CD8-positive, alpha-beta memory T cell (primary cell): ENCODE measurements at regions not wholly inside any gene's neighbourhood (a gene's known extent, or its start where the extent isn't known, plus 50 kb on each side); places are given as distances from the start of the nearest gene placed in this dataset.
"Not testable (repeated sequence)": the region's sequence is repeated elsewhere in the genome, so short reads cannot be mapped to it uniquely, and the experiment has no call there.

Experiments
- CTCF ChIA-PET: fragments of 350-600 bp; sonication (Branson Sonifier 250); formaldehyde crosslinking; loops from one replicate; lab custom pipeline; 2021; ENCODE audit warnings: antibody characterized with exemption; lab: Charles Lee
- POLR2A ChIA-PET: fragments of 350-600 bp; sonication (Branson Sonifier 250); formaldehyde crosslinking; loops from one replicate; lab custom pipeline; 2021; ENCODE audit warnings: antibody characterized with exemption; lab: Charles Lee
- DNase-seq, 5 donors: peaks; one replicate each; pipeline versions ENCODE4 v3.0.0 to v3.0.0-alpha.2; 2020 to 2022; ENCODE audit warnings: mixed read lengths in 1 of 5
- H3K27ac ChIP-seq: one replicate; pipeline ENCODE4 v1.7.0; 2013; ENCODE audit warnings: low read depth, mild to moderate bottlenecking, low read length, moderate library complexity
- H3K27me3 ChIP-seq: 2 replicates; pipeline ENCODE4 v1.7.0; 2013; ENCODE audit warnings: low read length, mild to moderate bottlenecking; ENCODE audit not compliant: insufficient read depth, poor library complexity, severe bottlenecking
- H3K36me3 ChIP-seq: 2 replicates; pipeline ENCODE4 v1.7.0; 2013; ENCODE audit warnings: mild to moderate bottlenecking, low read length, moderate library complexity; ENCODE audit not compliant: insufficient read depth
- H3K4me1 ChIP-seq: 2 replicates; pipeline ENCODE4 v1.7.0; 2013; ENCODE audit warnings: mild to moderate bottlenecking, low read length, moderate library complexity; ENCODE audit not compliant: insufficient read depth
- H3K4me3 ChIP-seq: 2 replicates; pipeline ENCODE4 v1.7.0; 2013; ENCODE audit warnings: mild to moderate bottlenecking, low read length
- H3K9me3 ChIP-seq: 2 replicates; pipeline ENCODE4 v1.7.0; 2013; ENCODE audit warnings: mild to moderate bottlenecking, low read length
- H3K27ac Mint-ChIP-seq, 8 donors: one replicate each; pipeline ENCODE4 v1.8.0; 2020 to 2021; ENCODE audit warnings: mixed read lengths in 8 of 8, mild to moderate bottlenecking in 6 of 8, inconsistent platforms in 3 of 8, moderate library complexity in 3 of 8
- H3K27me3 Mint-ChIP-seq, 2 donors: one replicate each; pipeline ENCODE4 v1.8.0; 2020 to 2021; ENCODE audit warnings: mixed read lengths in 2 of 2, mild to moderate bottlenecking in 1 of 2, moderate library complexity in 1 of 2
- H3K36me3 Mint-ChIP-seq, 3 donors: one replicate each; pipeline ENCODE4 v1.8.0; 2020 to 2021; ENCODE audit warnings: mixed read lengths in 3 of 3, inconsistent platforms in 1 of 3, mild to moderate bottlenecking in 1 of 3
- H3K4me1 Mint-ChIP-seq, 3 donors: one replicate each; pipeline ENCODE4 v1.8.0; 2020 to 2021; ENCODE audit warnings: mixed read lengths in 3 of 3, inconsistent platforms in 1 of 3, mild to moderate bottlenecking in 1 of 3
- H3K4me3 Mint-ChIP-seq, 7 donors: one replicate each; pipeline ENCODE4 v1.8.0; 2020 to 2021; ENCODE audit warnings: mixed read lengths in 7 of 7, mild to moderate bottlenecking in 6 of 7, moderate library complexity in 4 of 7, inconsistent platforms in 2 of 7
- H3K9me3 Mint-ChIP-seq, 5 donors: one replicate each; pipeline ENCODE4 v1.8.0; 2020 to 2022; ENCODE audit warnings: mixed read lengths in 5 of 5, mild to moderate bottlenecking in 3 of 5, moderate library complexity in 2 of 5, inconsistent platforms in 1 of 5

DNA sequence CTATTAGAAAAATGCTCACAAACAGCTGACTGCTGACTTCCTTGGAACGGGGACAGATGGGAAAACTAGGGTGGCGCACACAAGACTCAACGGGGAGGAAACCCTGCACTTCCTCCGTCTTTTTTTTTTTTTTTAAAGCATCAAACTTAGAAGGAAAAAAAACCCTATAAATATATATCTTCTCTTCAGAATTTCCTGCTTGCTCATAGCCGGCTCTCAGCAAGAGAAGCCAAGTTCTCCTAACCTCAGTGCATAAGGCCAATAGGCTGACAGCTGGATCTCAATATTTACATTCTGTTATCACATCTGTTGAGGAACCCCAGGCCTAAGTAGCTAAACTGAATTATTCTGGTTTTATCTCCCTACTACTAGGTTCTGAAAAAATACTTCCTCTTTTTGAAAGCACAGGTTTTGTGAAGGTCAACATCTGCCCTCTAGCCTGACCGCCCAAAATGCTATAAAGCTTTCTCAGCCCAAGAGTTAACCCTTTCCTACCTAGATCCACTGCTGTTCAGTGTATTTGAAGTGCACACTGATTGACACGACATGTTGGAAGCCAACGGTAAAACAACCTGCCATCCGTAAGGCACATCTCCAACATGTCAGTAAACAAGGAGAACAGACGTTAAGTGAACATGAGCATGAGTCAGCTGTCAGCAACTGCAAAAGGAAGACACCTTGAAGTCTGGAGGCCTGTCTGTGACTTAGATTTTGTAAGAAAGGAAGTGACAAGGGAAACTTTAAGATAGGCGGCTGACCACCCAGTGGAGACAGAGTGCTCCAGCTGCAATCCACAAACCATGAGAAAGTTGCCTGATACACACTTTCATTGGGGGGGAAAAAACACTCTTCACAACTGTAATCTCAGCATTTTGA, 83.8 kb downstream of the EBLN1 start:
- H3K36me3 ChIP-seq = no peaks in the 10 kb centered on the region
- no peaks in the 10 kb centered on the region for H3K9me3 ChIP-seq
- no peak overlapping the region for H3K4me3 Mint-ChIP-seq
- peaks cover 22 to 39% of the 10 kb centered on the region in 2 donors for H3K27me3 Mint-ChIP-seq
- H3K4me1 ChIP-seq = no peaks in the 10 kb centered on the region
- no peaks in the 10 kb centered on the region for H3K36me3 Mint-ChIP-seq
- H3K4me1 Mint-ChIP-seq = peaks cover 3 to 8% (median 6%) of the 10 kb centered on the region in 3 donors
- peaks cover 0 to 3% (median 0%) of the 10 kb centered on the region in 5 donors for H3K9me3 Mint-ChIP-seq
- ChIA-PET POLR2A (no interaction called here), CTCF (no interaction called here)
- no peak overlapping the region for H3K27ac Mint-ChIP-seq
- no peak for DNase-seq
- H3K4me3 ChIP-seq = no peak overlapping the region
- H3K27me3 ChIP-seq = no peaks in the 10 kb centered on the region
- H3K27ac ChIP-seq = peak overlapping the region; percentile 29

DNA sequence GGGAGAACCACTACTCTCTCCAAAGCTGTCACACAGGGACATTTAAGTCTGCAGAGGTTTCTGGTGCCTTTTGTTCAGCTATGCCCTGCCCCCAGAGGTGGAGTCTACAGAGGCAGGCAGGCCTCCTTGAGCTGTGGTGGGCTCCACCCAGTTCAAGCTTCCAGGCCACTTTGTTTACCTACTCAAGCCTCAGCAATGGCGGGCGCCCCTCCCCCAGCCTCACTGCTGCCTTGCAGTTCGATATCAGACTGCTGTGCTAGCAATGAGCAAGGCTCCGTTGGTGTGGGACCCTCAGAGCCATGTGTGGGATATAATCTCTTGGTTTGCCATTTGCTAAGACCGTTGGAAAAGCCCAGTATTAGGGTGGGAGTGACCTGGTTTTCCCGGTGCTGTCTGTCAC, 87.0 kb downstream of the EBLN1 start:
- DNase-seq, H3K9me3 ChIP-seq, H3K27me3 ChIP-seq, H3K4me1 ChIP-seq, H3K36me3 ChIP-seq, H3K4me3 Mint-ChIP-seq, H3K4me1 Mint-ChIP-seq, H3K27ac ChIP-seq, H3K27ac Mint-ChIP-seq, H3K9me3 Mint-ChIP-seq, POLR2A ChIA-PET, H3K4me3 ChIP-seq, CTCF ChIA-PET, H3K36me3 Mint-ChIP-seq: not testable (repeated sequence)
- peaks cover 15 to 33% of the 10 kb centered on the region in 2 donors for H3K27me3 Mint-ChIP-seq

DNA sequence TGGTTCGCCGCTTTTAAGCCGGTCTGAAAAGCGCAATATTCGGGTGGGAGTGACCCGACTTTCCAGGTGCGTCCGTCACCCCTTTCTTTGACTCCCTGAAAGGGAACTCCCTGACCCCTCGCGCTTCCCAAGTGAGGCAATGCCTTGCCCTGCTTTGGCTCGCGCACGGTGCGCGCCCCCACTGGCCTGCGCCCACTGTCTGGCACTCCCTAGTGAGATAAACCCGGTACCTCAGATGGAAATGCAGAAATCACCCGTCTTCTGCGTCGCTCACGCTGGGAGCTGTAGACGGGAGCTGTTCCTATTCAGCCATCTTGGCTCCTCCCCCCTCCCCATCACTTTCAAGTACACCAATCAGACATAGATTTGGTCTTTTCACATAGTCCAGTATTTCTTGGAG, 88.2 kb downstream of the EBLN1 start:
- H3K27ac Mint-ChIP-seq, H3K4me1 Mint-ChIP-seq, H3K4me1 ChIP-seq, H3K27ac ChIP-seq, H3K4me3 ChIP-seq, H3K36me3 Mint-ChIP-seq, H3K9me3 ChIP-seq, DNase-seq, H3K27me3 ChIP-seq, H3K4me3 Mint-ChIP-seq, H3K36me3 ChIP-seq, H3K9me3 Mint-ChIP-seq, CTCF ChIA-PET: not testable (repeated sequence)
- POLR2A ChIA-PET = interaction anchor here (0.7 kb wide), 1 partner anchor 116 kb away, joined by 5 read pairs; no protein-coding TSS in a partner anchor
- H3K27me3 Mint-ChIP-seq = peaks cover 13 to 25% of the 10 kb centered on the region in 2 donors

GRCh38 chr10:22121181-22121580, 96.6 kb downstream of the EBLN1 start:
- DNase-seq, H3K4me1 ChIP-seq, H3K36me3 ChIP-seq, H3K4me1 Mint-ChIP-seq, CTCF ChIA-PET, H3K36me3 Mint-ChIP-seq, H3K27me3 ChIP-seq, H3K27ac ChIP-seq, H3K9me3 ChIP-seq, H3K4me3 ChIP-seq, POLR2A ChIA-PET, H3K27ac Mint-ChIP-seq, H3K4me3 Mint-ChIP-seq: not testable (repeated sequence)
- H3K9me3 Mint-ChIP-seq = peaks cover 4 to 17% (median 6%) of the 10 kb centered on the region in 5 donors
- peaks cover 5 to 17% of the 10 kb centered on the region in 2 donors for H3K27me3 Mint-ChIP-seq

GRCh38 chr10:22120072-22120471, 97.7 kb downstream of the EBLN1 start:
- CTCF ChIA-PET, H3K36me3 Mint-ChIP-seq, DNase-seq, H3K4me1 Mint-ChIP-seq, H3K27ac ChIP-seq, H3K4me3 ChIP-seq, POLR2A ChIA-PET, H3K9me3 ChIP-seq, H3K27ac Mint-ChIP-seq, H3K4me3 Mint-ChIP-seq, H3K4me1 ChIP-seq, H3K36me3 ChIP-seq, H3K27me3 ChIP-seq: not testable (repeated sequence)
- Mint-ChIP-seq H3K9me3 (peaks cover 4 to 17% (median 6%) of the 10 kb centered on the region in 5 donors), H3K27me3 (peaks cover 5 to 25% of the 10 kb centered on the region in 2 donors)

GRCh38 chr10:22119575-22119974, 98.2 kb downstream of the EBLN1 start:
- H3K27me3 ChIP-seq, CTCF ChIA-PET, H3K4me1 ChIP-seq, H3K27ac ChIP-seq, H3K36me3 Mint-ChIP-seq, H3K4me3 ChIP-seq, H3K27ac Mint-ChIP-seq, H3K36me3 ChIP-seq, DNase-seq, H3K9me3 ChIP-seq, POLR2A ChIA-PET, H3K4me3 Mint-ChIP-seq, H3K4me1 Mint-ChIP-seq: not testable (repeated sequence)
- Mint-ChIP-seq H3K27me3 (peaks cover 5 to 29% of the 10 kb centered on the region in 2 donors), H3K9me3 (peaks cover 4 to 17% (median 6%) of the 10 kb centered on the region in 5 donors)

GRCh38 chr10:22111705-22112104, 106.1 kb downstream of the EBLN1 start:
- ChIA-PET CTCF (no interaction called here), POLR2A (no interaction called here)
- Mint-ChIP-seq H3K4me3 (no peak overlapping the region), H3K27me3 (peaks cover 5 to 29% of the 10 kb centered on the region in 2 donors), H3K27ac (no peak overlapping the region), H3K36me3 (no peaks in the 10 kb centered on the region), H3K9me3 (no peaks in the 10 kb centered on the region), H3K4me1 (no peaks in the 10 kb centered on the region)
- H3K27ac ChIP-seq = no peak overlapping the region
- H3K4me3 ChIP-seq = no peak overlapping the region
- H3K27me3 ChIP-seq = no peaks in the 10 kb centered on the region
- no peak for DNase-seq
- H3K4me1 ChIP-seq = no peaks in the 10 kb centered on the region
- H3K9me3 ChIP-seq = no peaks in the 10 kb centered on the region
- no peaks in the 10 kb centered on the region for H3K36me3 ChIP-seq

DNA sequence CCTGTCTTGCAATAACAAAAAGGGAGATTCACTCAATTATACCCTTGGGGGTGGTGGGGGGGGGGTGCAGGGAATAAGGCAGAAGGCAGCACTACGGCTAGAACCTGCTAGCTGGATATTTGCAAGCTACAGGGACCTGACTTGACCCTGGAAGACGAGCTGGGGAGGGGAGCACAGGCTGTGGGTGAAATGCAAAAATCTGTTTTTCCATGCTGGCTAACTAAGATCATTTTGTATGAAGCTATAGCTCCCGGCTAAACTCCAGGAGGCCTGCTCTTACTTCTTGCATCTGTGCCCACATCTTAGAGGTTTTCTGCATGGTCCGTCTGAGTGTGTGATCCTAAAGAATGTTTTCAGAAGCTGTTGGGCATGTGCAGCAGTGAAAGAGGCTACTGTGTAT, 106.6 kb downstream of the EBLN1 start:
- ChIA-PET CTCF (no interaction called here), POLR2A (no interaction called here)
- Mint-ChIP-seq H3K27me3 (peaks cover 5 to 27% of the 10 kb centered on the region in 2 donors), H3K27ac (no peak overlapping the region), H3K4me3 (no peak overlapping the region), H3K4me1 (no peaks in the 10 kb centered on the region), H3K9me3 (no peaks in the 10 kb centered on the region), H3K36me3 (no peaks in the 10 kb centered on the region)
- Histone ChIP-seq H3K27me3 (no peaks in the 10 kb centered on the region), H3K9me3 (no peaks in the 10 kb centered on the region), H3K4me3 (no peak overlapping the region), H3K36me3 (no peaks in the 10 kb centered on the region), H3K4me1 (no peaks in the 10 kb centered on the region), H3K27ac (no peak overlapping the region)
- DNase-seq = no peak
